Kidney (tissue), 13 donors: ENCODE measurements at regions not wholly inside any gene's neighbourhood (a gene's known extent, or its start where the extent isn't known, plus 50 kb on each side); places are given as distances from the start of the nearest gene placed in this dataset.
A peak's percentile ranks its signal among the peaks of the same experiment; 100 is the strongest.
"Not testable (repeated sequence)": the region's sequence is repeated elsewhere in the genome, so short reads cannot be mapped to it uniquely, and the experiment has no call there.

Source experiments
- DNase-seq, 5 donors: peaks; one replicate each; pipeline ENCODE4 v3.0.0-alpha.2; 2013 to 2020
- FAIRE-seq: peaks from 2 replicates; lab custom pipeline; 2012; peaks lifted over from hg19 to GRCh38; lab: Jason Lieb, UNC
- H3K27ac ChIP-seq, 2 donors: one replicate each; pipeline ENCODE4 v1.7.0; 2013; ENCODE audit warnings: low read depth in 2 of 2, low read length in 2 of 2, inconsistent platforms in 1 of 2
- H3K27me3 ChIP-seq: one replicate; pipeline ENCODE4 v1.7.1; 2013; ENCODE audit warnings: low read length, inconsistent platforms; ENCODE audit not compliant: control insufficient read depth, insufficient read depth
- H3K36me3 ChIP-seq, 3 donors: one replicate each; pipeline versions ENCODE4 v1.7.0 to v1.7.1; 2013; ENCODE audit warnings: low read length in 3 of 3, control low read depth in 1 of 3, inconsistent platforms in 1 of 3; ENCODE audit not compliant: insufficient read depth in 3 of 3, control insufficient read depth in 2 of 3
- H3K4me1 ChIP-seq, 3 donors: one replicate each; pipeline versions ENCODE4 v1.7.0 to v1.7.1; 2013; ENCODE audit warnings: low read length in 3 of 3, inconsistent platforms in 1 of 3, low read depth in 1 of 3; ENCODE audit not compliant: control insufficient read depth in 2 of 3, insufficient read depth in 2 of 3
- H3K4me3 ChIP-seq, 3 donors: one replicate each; pipeline versions ENCODE4 v1.7.0 to v1.8.1; 2013; ENCODE audit warnings: low read length in 3 of 3, control low read depth in 1 of 3, inconsistent platforms in 1 of 3
- H3K9ac ChIP-seq, 3 donors: one replicate each; pipeline versions ENCODE4 v1.7.0 to v1.7.1; 2013; ENCODE audit warnings: low read length in 3 of 3, control low read depth in 1 of 3, inconsistent platforms in 1 of 3
- H3K9me3 ChIP-seq, 3 donors: one replicate each; pipeline versions ENCODE4 v1.7.0 to v1.7.1; 2013; ENCODE audit warnings: low read length in 3 of 3, control low read depth in 1 of 3, inconsistent platforms in 1 of 3; ENCODE audit not compliant: control insufficient read depth in 2 of 3, insufficient read depth in 1 of 3
- intact Hi-C: fragments of 100-400 bp; cut with DNase I; formaldehyde crosslinking; loops from one replicate; pipeline ENCODE4 v1.11.1; 2022
- TF ChIP-seq, protein P1 (sequence below): IDR thresholded peaks from 3 replicates; pipeline ENCODE4 v1.5.1; 2012; ENCODE audit warnings: mild to moderate bottlenecking, moderate library complexity, borderline replicate concordance; ENCODE audit not compliant: insufficient read depth; ENCODE audit errors: extremely low read depth
- donor health status: control.
- donor health status: control.
- donor health status: control.
- donor health status: control.
- donor health status: control.
- donor health status: DM: yes; HTN: yes; CAD: no.
- donor health status: Normal renal cell carcinoma (clear cell type).

GRCh38 chr21:27954543-27955165 lies 987.8 kb upstream of the ADAMTS5 start:
- Histone ChIP-seq H3K27me3 (no peaks in the 10 kb centered on the region), H3K36me3 (no peaks in the 10 kb centered on the region), H3K4me3 (no peak overlapping the region), H3K27ac (no peak overlapping the region), H3K9ac (no peak overlapping the region), H3K9me3 (no peaks in the 10 kb centered on the region), H3K4me1 (no peaks in the 10 kb centered on the region)
- TF ChIP-seq, protein P1, sequence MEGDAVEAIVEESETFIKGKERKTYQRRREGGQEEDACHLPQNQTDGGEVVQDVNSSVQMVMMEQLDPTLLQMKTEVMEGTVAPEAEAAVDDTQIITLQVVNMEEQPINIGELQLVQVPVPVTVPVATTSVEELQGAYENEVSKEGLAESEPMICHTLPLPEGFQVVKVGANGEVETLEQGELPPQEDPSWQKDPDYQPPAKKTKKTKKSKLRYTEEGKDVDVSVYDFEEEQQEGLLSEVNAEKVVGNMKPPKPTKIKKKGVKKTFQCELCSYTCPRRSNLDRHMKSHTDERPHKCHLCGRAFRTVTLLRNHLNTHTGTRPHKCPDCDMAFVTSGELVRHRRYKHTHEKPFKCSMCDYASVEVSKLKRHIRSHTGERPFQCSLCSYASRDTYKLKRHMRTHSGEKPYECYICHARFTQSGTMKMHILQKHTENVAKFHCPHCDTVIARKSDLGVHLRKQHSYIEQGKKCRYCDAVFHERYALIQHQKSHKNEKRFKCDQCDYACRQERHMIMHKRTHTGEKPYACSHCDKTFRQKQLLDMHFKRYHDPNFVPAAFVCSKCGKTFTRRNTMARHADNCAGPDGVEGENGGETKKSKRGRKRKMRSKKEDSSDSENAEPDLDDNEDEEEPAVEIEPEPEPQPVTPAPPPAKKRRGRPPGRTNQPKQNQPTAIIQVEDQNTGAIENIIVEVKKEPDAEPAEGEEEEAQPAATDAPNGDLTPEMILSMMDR, result no peak
- DNase-seq (no peak), FAIRE-seq (no peak)
- intact Hi-C loops, result no loop called here

DNA sequence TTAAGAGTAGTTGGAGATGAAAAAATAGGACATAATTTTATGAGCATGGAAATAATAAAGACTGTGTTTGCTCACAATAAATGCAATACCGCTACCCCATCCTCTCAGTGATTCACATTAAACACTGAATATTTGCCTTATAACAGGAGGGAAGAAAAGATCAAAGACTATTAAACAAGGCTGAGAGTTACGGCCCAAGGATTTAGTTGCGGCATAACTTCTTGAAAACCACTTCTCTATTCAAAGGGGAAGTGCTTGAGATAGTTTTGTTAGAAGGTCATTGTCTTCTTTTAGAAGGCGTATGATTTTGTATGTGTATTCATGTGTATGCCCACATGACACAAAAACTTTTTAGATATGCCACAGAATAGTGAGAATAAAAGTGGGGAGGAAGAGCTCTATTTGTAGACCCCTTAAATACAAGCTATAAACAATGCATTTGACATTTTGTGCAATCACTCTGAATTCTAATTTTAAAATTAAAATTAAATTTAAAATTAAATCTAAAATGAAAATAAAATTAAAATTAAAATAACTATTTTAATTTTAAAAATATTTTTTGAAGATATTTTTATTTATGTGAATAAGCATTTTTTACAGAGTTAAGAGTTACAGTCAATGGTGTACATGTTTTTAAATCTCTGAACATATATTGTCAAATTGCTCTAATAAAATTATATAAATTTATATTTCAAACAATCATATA lies 986.6 kb upstream of the ADAMTS5 start:
- Histone ChIP-seq H3K9ac (no peak overlapping the region), H3K27me3 (no peaks in the 10 kb centered on the region), H3K36me3 (no peaks in the 10 kb centered on the region), H3K9me3 (no peaks in the 10 kb centered on the region), H3K4me1 (no peaks in the 10 kb centered on the region), H3K27ac (no peak overlapping the region), H3K4me3 (no peak overlapping the region)
- TF ChIP-seq, protein P1, result no peak
- DNase-seq, result no peak
- intact Hi-C loops, result no loop called here
- FAIRE-seq, result peak; percentile 96

DNA sequence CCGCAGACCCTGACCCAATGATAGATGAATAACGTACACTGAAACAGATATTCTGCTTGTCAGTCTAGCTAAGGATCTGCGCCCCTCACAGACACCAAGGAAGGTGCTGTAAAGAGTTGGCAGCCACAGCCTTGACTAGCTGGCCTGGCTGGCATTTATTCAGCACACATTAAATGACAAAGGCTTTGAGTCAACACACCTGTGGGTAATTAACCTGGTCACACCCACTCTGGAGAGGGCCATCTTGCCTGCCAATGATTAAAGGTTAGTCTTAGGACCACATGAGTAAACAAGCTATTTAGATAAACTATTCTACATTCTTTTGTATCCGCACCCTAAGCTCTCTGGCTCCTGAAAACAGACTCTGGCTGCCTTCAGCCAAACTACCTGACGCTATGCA lies 982.2 kb upstream of the ADAMTS5 start:
- H3K9ac ChIP-seq, H3K9me3 ChIP-seq, intact Hi-C loops, H3K4me3 ChIP-seq, H3K4me1 ChIP-seq, FAIRE-seq, H3K27ac ChIP-seq, H3K36me3 ChIP-seq, DNase-seq, H3K27me3 ChIP-seq: not testable (repeated sequence)

- H3K36me3 ChIP-seq, H3K4me1 ChIP-seq, H3K9ac ChIP-seq, H3K27me3 ChIP-seq, H3K27ac ChIP-seq, H3K9me3 ChIP-seq, DNase-seq, H3K4me3 ChIP-seq, intact Hi-C loops, FAIRE-seq: not testable (repeated sequence)
Observed at GRCh38 chr21:27930108-27930767, 963.4 kb upstream of the ADAMTS5 start.

DNA sequence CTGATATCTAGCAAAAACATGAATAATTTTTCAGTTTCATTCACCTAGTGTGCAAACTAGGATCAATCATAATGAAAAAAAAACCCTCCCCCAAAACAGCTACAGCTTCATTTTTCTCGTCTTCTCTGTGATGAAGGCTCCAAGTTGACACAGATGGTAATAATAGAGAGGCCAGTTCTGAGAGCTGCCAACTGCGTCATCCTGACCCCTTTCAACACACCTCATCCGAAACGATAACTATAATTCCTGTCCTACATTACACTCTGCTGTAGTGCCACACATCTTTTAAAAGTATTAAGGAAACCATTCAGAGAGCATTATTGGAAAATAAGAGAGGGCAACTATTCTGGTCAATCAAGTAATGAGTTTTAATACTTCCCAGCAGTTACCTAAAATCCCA lies 962.3 kb upstream of the ADAMTS5 start:
- H3K9me3 ChIP-seq, DNase-seq, H3K4me1 ChIP-seq, FAIRE-seq, H3K36me3 ChIP-seq, H3K27me3 ChIP-seq, H3K27ac ChIP-seq, H3K9ac ChIP-seq, H3K4me3 ChIP-seq, intact Hi-C loops: not testable (repeated sequence)

GRCh38 chr21:27928534-27929115 lies 961.7 kb upstream of the ADAMTS5 start:
- H3K9ac ChIP-seq, H3K4me1 ChIP-seq, H3K36me3 ChIP-seq, FAIRE-seq, H3K27ac ChIP-seq, H3K4me3 ChIP-seq, intact Hi-C loops, H3K9me3 ChIP-seq, H3K27me3 ChIP-seq: not testable (repeated sequence)
- peak in 1 of 5 donors; percentile 2 for DNase-seq
